Tibial nerve (tissue), 4 donors: ENCODE measurements at regions not wholly inside any gene's neighbourhood (a gene's known extent, or its start where the extent isn't known, plus 50 kb on each side); places are given as distances from the start of the nearest gene placed in this dataset.

Experiments
- DNase-seq, 2 donors: peaks; one replicate each; pipeline ENCODE4 v3.0.0-alpha.2; 2019; ENCODE audit warnings: low spot score in 2 of 2
- H3K27ac ChIP-seq, 4 donors: fragments of 200-600 bp; sonication (generic) in 3 of 4; one replicate each; pipeline ENCODE4 v1.5.1; 2017 to 2019; ENCODE audit warnings: mild to moderate bottlenecking in 1 of 4
- H3K27me3 ChIP-seq, 2 donors: fragments of 200-600 bp; sonication (generic) in 1 of 2; one replicate each; pipeline versions ENCODE4 v1.5.1 to v1.6.0; 2017 to 2019
- H3K36me3 ChIP-seq, 3 donors: fragments of 200-600 bp; sonication (generic); one replicate each; pipeline ENCODE4 v1.5.1; 2018 to 2019
- H3K4me1 ChIP-seq, 4 donors: fragments of 200-600 bp; sonication (generic) in 3 of 4; one replicate each; pipeline ENCODE4 v1.5.1; 2017 to 2019
- H3K4me3 ChIP-seq, 4 donors: fragments of 200-600 bp; sonication (generic) in 3 of 4; one replicate each; pipeline ENCODE4 v1.5.1; 2017 to 2019; ENCODE audit warnings: mild to moderate bottlenecking in 1 of 4, moderate library complexity in 1 of 4
- H3K9me3 ChIP-seq, 4 donors: fragments of 200-600 bp; sonication (generic) in 3 of 4; one replicate each; pipeline ENCODE4 v1.5.1; 2017 to 2019
- EP300 ChIP-seq, 2 donors: sonication (generic); formaldehyde crosslinking; IDR thresholded peaks; one replicate each; pipeline ENCODE4 v1.6.1; 2017; ENCODE audit warnings: antibody characterized with exemption in 2 of 2, mild to moderate bottlenecking in 1 of 2
- POLR2A ChIP-seq, 2 donors: fragments of 450-650 bp; IDR thresholded peaks; one replicate each; pipeline ENCODE4 v1.6.1; 2017; ENCODE audit warnings: antibody characterized with exemption in 2 of 2, mild to moderate bottlenecking in 2 of 2, moderate library complexity in 2 of 2
- WGBS, 2 donors: methylation state at CpG; one replicate each; pipeline ENCODE4 v1.1.5; 2018; 5-methylcytosine and 5-hydroxymethylcytosine counted together
- TF ChIP-seq, protein P1 (sequence below), 5 experiments: fragments of 200-600 bp in 3 of 5; fragments of 450-650 bp in 2 of 5; sonication (generic) in 3 of 5; IDR thresholded peaks; one replicate each; pipeline ENCODE4 v1.5.1; 2016 to 2019; ENCODE audit warnings: antibody characterized with exemption in 5 of 5, mild to moderate bottlenecking in 3 of 5, moderate library complexity in 2 of 5

DNA sequence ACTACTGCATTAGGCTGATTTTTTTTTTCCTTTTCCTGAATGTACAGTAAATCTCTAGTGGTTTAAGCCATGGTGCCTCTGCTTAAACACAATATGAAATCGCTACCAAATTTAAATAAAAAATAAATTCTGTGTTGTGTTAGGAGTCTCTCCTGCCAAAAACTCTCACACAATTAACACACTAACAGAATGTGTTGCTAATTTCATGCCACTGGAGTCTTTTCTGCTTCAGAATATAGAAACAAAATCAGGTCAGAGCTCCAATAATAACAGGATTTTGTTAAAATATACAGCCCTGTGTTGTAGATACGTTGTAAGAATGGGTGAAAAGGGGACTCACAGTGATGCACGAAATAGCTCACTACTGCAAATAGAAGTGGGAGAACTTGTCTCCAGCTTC, 398.8 kb downstream of the ZSWIM6 start:
- WGBS, 2 donors: 49 to 59% methylated on average over 3 of the region's 3 CpGs
- Histone ChIP-seq H3K4me3 (no peak overlapping the region), H3K27ac (no peak overlapping the region), H3K9me3 (no peaks in the 10 kb centered on the region), H3K27me3 (no peaks in the 10 kb centered on the region), H3K36me3 (no peaks in the 10 kb centered on the region), H3K4me1 (peaks cover 0 to 19% (median 0%) of the 10 kb centered on the region in 4 donors)
- no peak for TF ChIP-seq POLR2A (IDR thresholded peaks at IDR 0.05)
- no peak for TF ChIP-seq EP300 (IDR thresholded peaks at IDR 0.05)
- TF ChIP-seq, protein P1, sequence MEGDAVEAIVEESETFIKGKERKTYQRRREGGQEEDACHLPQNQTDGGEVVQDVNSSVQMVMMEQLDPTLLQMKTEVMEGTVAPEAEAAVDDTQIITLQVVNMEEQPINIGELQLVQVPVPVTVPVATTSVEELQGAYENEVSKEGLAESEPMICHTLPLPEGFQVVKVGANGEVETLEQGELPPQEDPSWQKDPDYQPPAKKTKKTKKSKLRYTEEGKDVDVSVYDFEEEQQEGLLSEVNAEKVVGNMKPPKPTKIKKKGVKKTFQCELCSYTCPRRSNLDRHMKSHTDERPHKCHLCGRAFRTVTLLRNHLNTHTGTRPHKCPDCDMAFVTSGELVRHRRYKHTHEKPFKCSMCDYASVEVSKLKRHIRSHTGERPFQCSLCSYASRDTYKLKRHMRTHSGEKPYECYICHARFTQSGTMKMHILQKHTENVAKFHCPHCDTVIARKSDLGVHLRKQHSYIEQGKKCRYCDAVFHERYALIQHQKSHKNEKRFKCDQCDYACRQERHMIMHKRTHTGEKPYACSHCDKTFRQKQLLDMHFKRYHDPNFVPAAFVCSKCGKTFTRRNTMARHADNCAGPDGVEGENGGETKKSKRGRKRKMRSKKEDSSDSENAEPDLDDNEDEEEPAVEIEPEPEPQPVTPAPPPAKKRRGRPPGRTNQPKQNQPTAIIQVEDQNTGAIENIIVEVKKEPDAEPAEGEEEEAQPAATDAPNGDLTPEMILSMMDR (IDR thresholded peaks at IDR 0.05): no peak
- no peak for DNase-seq

DNA sequence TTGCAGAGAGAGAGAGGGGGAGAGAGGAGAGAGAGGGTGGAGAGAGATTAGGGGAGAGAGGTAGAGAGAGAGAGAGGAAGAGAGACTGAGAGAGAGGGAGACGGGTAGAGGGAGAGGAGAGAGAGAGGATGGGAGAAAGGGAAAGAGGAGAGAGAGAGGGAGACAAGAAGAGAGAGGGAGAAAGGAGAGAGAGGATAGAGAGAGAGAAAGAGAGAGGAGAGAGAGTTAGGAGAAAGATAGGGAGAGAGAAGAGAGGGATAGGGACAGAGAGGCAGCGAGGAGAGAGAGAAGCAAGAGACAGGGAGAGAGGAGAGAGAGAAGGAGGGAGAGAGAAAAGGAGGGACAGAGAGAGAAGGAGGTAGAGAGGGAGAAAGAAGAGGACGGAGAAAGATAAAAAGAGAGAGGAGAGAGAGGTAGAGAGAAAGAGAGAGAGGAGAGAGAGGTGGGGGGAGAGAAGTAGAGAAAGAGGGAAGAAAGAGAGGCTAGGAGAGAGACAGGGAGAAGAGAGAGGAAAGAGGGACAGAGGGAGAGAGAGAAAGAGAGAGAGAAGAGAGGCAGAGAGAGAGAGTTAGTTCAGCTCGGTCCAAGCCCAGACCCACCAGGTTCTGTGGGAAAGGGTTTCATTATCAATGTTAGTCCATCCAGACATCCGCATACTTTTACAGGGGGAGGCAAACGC, 399.3 kb downstream of the ZSWIM6 start:
- H3K27ac ChIP-seq: no peak overlapping the region

DNA sequence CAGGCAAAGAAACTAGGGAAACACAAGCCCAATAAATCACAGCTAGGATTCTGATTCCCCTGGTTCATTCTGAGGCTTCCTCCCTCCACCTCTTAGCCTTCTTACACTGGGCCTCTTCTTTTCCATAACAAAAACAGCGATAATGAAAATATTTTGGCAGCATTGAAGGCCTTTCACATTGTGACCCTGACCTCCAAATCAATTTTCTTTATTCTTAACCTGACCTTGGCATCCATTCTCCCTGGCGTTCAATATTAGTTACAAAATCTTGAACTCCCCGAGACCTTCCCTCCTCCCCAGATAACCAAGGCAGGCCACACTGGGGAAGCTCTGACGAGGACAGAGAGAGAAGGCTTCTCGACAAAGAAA, 399.9 kb downstream of the ZSWIM6 start:
- Histone ChIP-seq H3K4me3 (peak overlapping the region in 2 of 4 donors; percentile 13 to 28), H3K4me1 (peaks cover 0 to 28% (median 2%) of the 10 kb centered on the region in 4 donors), H3K27ac (no peak overlapping the region), H3K27me3 (no peaks in the 10 kb centered on the region), H3K36me3 (no peaks in the 10 kb centered on the region), H3K9me3 (no peaks in the 10 kb centered on the region)
- DNase-seq: no peak
- TF ChIP-seq POLR2A (IDR thresholded peaks at IDR 0.05): no peak
- TF ChIP-seq EP300 (IDR thresholded peaks at IDR 0.05): no peak
- TF ChIP-seq, protein P1 (IDR thresholded peaks at IDR 0.05): no peak
- 12 to 14% methylated on average over 5 of the region's 5 CpGs for WGBS, 2 donors

More for the DNA sequence above, 399.3 kb downstream of the ZSWIM6 start:
- H3K27me3 ChIP-seq: no peaks in the 10 kb centered on the region
- DNase-seq: no peak
- H3K4me3 ChIP-seq: no peak overlapping the region
- peaks cover 0 to 24% (median 0%) of the 10 kb centered on the region in 4 donors for H3K4me1 ChIP-seq
- H3K9me3 ChIP-seq: no peaks in the 10 kb centered on the region
- no peaks in the 10 kb centered on the region for H3K36me3 ChIP-seq
- TF ChIP-seq, protein P1 (IDR thresholded peaks at IDR 0.05): no peak
- TF ChIP-seq POLR2A (IDR thresholded peaks at IDR 0.05) (no peak), EP300 (IDR thresholded peaks at IDR 0.05) (no peak)
- 59 to 64% methylated on average over 6 of the region's 6 CpGs for WGBS, 2 donors

DNA sequence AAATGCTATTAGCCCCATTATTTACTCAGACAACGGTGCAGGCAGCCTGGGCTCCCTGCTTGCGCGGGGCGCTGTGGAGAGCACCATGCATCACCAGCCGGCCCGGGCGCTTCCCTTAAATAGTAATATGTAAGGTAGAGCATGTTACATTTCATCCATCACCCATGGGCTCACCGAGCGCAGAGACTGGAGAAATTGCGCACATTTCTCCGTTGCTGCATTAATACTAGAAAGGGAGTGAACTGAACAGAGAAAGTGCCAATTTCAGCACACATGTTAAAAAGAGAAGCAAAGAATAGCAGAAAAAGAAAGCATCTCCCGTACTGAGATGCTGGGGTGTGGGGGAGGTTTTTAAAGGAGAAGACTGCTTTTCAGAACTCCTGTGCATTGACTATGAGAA, 400.3 kb downstream of the ZSWIM6 start:
- H3K4me3 ChIP-seq: peak overlapping the region in 2 of 4 donors; percentile 13 to 28
- TF ChIP-seq EP300 (IDR thresholded peaks at IDR 0.05): no peak
- TF ChIP-seq, protein P1 (IDR thresholded peaks at IDR 0.05): no peak
- TF ChIP-seq POLR2A (IDR thresholded peaks at IDR 0.05): no peak
- peaks cover 0 to 31% (median 3%) of the 10 kb centered on the region in 4 donors for H3K4me1 ChIP-seq
- H3K9me3 ChIP-seq: no peaks in the 10 kb centered on the region
- DNase-seq: no peak
- WGBS, 2 donors: 24 to 28% methylated on average over 12 of the region's 12 CpGs
- no peaks in the 10 kb centered on the region for H3K36me3 ChIP-seq
- H3K27me3 ChIP-seq: no peaks in the 10 kb centered on the region
- no peak overlapping the region for H3K27ac ChIP-seq

DNA sequence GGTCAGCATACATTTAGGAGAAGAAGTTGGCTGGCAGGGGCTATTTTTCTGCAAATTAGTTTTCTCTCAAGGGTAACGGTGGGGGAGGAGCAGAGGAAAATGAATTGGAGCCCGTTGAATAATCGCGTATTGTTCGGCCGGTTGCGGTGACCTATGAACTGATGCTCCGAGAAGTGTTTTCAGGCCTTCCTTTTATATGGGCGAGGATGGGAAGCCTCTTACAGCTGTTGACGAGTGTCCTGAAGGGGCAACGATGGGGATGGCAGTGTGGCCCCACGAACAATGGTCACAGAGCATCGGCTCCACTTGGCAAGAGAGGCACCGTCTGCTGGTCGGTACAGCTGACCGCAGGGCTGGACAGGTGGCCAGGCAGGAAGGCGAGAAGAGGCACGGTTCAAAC, 400.7 kb downstream of the ZSWIM6 start:
- 64 to 65% methylated on average over 18 of the region's 18 CpGs for WGBS, 2 donors
- Histone ChIP-seq H3K27ac (no peak overlapping the region), H3K4me1 (peaks cover 0 to 33% (median 3%) of the 10 kb centered on the region in 4 donors), H3K4me3 (peak overlapping the region in 2 of 4 donors; percentile 13 to 28), H3K36me3 (no peaks in the 10 kb centered on the region), H3K27me3 (no peaks in the 10 kb centered on the region), H3K9me3 (no peaks in the 10 kb centered on the region)
- no peak for TF ChIP-seq EP300 (IDR thresholded peaks at IDR 0.05)
- TF ChIP-seq, protein P1 (IDR thresholded peaks at IDR 0.05): no peak
- TF ChIP-seq POLR2A (IDR thresholded peaks at IDR 0.05): no peak
- no peak for DNase-seq
